IMR-90 (cell line): ENCODE measurements at regions not wholly inside any gene's neighbourhood (a gene's known extent, or its start where the extent isn't known, plus 50 kb on each side); places are given as distances from the start of the nearest gene placed in this dataset.

Experiments
- ATAC-seq: fragments of 200-7000 bp; cut with Tn5 transposase; 2 replicates; pipeline ENCODE4 v1.9.1; 2020; ENCODE audit warnings: low read depth, mild to moderate bottlenecking, moderate library complexity
- BruUV-seq: library from RNA; stranded (reverse); fragments of 400-500 nt; replicated peaks from 2 replicates; lab custom pipeline; 2021; lab: Mats Ljungman, UMichigan
- CTCF ChIA-PET: fragments of 300-600 bp; formaldehyde crosslinking; extraction: SDS; loops from one replicate; lab custom pipeline; 2021; ENCODE audit warnings: antibody characterized with exemption; lab: Yijun Ruan, JAX
- POLR2A ChIA-PET: fragments of 300-600 bp; sonication (Branson Sonifier 250); formaldehyde crosslinking; loops from one replicate; lab custom pipeline; 2022; ENCODE audit warnings: antibody characterized with exemption; ENCODE audit not compliant: unreplicated experiment; lab: Charles Lee
- DNase-seq: peaks from one replicate; pipeline ENCODE4 v3.0.0; 2013
- H2AFZ ChIP-seq: replicated peaks from 2 replicates; pipeline ENCODE3; 2013; ENCODE audit warnings: low read length, mild to moderate bottlenecking; ENCODE audit not compliant: poor library complexity
- H2AK5ac ChIP-seq: 2 replicates; pipeline ENCODE4 v1.6.1; 2013; ENCODE audit warnings: low read depth, low read length, inconsistent platforms
- H2AK9ac ChIP-seq: replicated peaks from 2 replicates; pipeline ENCODE3; 2013; ENCODE audit warnings: mild to moderate bottlenecking, low read depth, low read length, moderate library complexity; ENCODE audit not compliant: poor library complexity
- H2BK120ac ChIP-seq: 2 replicates; pipeline ENCODE4 v1.6.1; 2013; ENCODE audit warnings: low read depth, low read length, inconsistent platforms
- H2BK15ac ChIP-seq: 3 replicates; pipeline ENCODE4 v1.6.1; 2013; ENCODE audit warnings: low read depth, low read length, inconsistent platforms
- H2BK20ac ChIP-seq: 2 replicates; pipeline ENCODE4 v1.6.1; 2013; ENCODE audit warnings: low read depth, mild to moderate bottlenecking, inconsistent platforms, low read length, moderate library complexity
- H2BK5ac ChIP-seq: 2 replicates; pipeline ENCODE4 v1.6.1; 2013; ENCODE audit warnings: mild to moderate bottlenecking, low read depth, low read length, inconsistent platforms; ENCODE audit not compliant: poor library complexity, severe bottlenecking
- H3K14ac ChIP-seq: replicated peaks from 2 replicates; pipeline ENCODE4 v1.6.1; 2013; ENCODE audit warnings: low read depth, low read length, inconsistent platforms
- H3K18ac ChIP-seq: 2 replicates; pipeline ENCODE4 v1.6.1; 2013; ENCODE audit warnings: low read depth, low read length, control low read depth
- H3K23ac ChIP-seq: 2 replicates; pipeline ENCODE4 v1.6.1; 2013; ENCODE audit warnings: low read depth, low read length, inconsistent platforms
- H3K27ac ChIP-seq: 2 replicates; pipeline ENCODE4 v1.5.1; 2013; ENCODE audit warnings: mild to moderate bottlenecking, control low read depth, low read length; ENCODE audit not compliant: insufficient read depth
- H3K27me3 ChIP-seq: 2 replicates; pipeline ENCODE4 v1.6.1; 2013; ENCODE audit warnings: low read length; ENCODE audit not compliant: control insufficient read depth, insufficient read depth
- H3K36me3 ChIP-seq: 2 replicates; pipeline ENCODE4 v1.6.1; 2013; ENCODE audit warnings: low read length, mixed read lengths; ENCODE audit not compliant: control insufficient read depth, insufficient read depth
- H3K4ac ChIP-seq: 2 replicates; pipeline ENCODE4 v1.6.1; 2013; ENCODE audit warnings: low read depth, low read length, inconsistent platforms
- H3K4me1 ChIP-seq: 2 replicates; pipeline ENCODE4 v1.6.1; 2013; ENCODE audit warnings: low read length, mixed read lengths; ENCODE audit not compliant: control insufficient read depth, insufficient read depth
- H3K4me2 ChIP-seq: 2 replicates; pipeline ENCODE4 v1.6.1; 2013; ENCODE audit warnings: low read depth, mild to moderate bottlenecking, control low read depth, low read length, moderate library complexity
- H3K4me3 ChIP-seq: 2 replicates; pipeline ENCODE4 v1.5.1; 2013; ENCODE audit warnings: low read depth, mild to moderate bottlenecking, control low read depth, low read length, moderate library complexity; ENCODE audit not compliant: insufficient read depth
- H3K56ac ChIP-seq: 2 replicates; pipeline ENCODE4 v1.6.1; 2013; ENCODE audit warnings: low read length, inconsistent platforms; ENCODE audit not compliant: insufficient read depth; ENCODE audit errors: extremely low read depth
- H3K79me1 ChIP-seq, 2 experiments: 2 replicates each; pipeline ENCODE4 v1.6.1; 2013; ENCODE audit warnings: low read length in 2 of 2, inconsistent platforms in 1 of 2, low read depth in 1 of 2
- H3K9ac ChIP-seq: 2 replicates; pipeline ENCODE4 v1.6.1; 2013; ENCODE audit warnings: low read depth, low read length, control low read depth
- H3K9me1 ChIP-seq: 2 replicates; pipeline ENCODE4 v1.6.1; 2013; ENCODE audit warnings: low read length, inconsistent platforms; ENCODE audit not compliant: insufficient read depth
- H3K9me3 ChIP-seq: 2 replicates; pipeline ENCODE4 v1.6.1; 2013; ENCODE audit warnings: low read length; ENCODE audit not compliant: control insufficient read depth, insufficient read depth
- H4K20me1 ChIP-seq: 2 replicates; pipeline ENCODE4 v1.6.1; 2013; ENCODE audit warnings: low read length, inconsistent platforms; ENCODE audit not compliant: insufficient read depth
- H4K5ac ChIP-seq: 2 replicates; pipeline ENCODE4 v1.6.1; 2013; ENCODE audit warnings: mild to moderate bottlenecking, low read depth, low read length, control low read depth
- H4K8ac ChIP-seq, 2 experiments: 2 replicates each; pipeline ENCODE4 v1.6.1; 2013; ENCODE audit warnings: low read depth in 2 of 2, low read length in 2 of 2, control low read depth in 1 of 2, inconsistent platforms in 1 of 2
- H4K91ac ChIP-seq: 2 replicates; pipeline ENCODE4 v1.6.1; 2013; ENCODE audit warnings: low read depth, low read length, inconsistent platforms; ENCODE audit not compliant: insufficient read depth
- BHLHE40 ChIP-seq: fragments of 150-350 bp; IDR thresholded peaks from 2 replicates; pipeline ENCODE4 v1.6.1; 2016; ENCODE audit warnings: mild to moderate bottlenecking, low read depth, low read length
- CEBPB ChIP-seq: IDR thresholded peaks from 2 replicates; pipeline ENCODE4 v1.6.1; 2012; ENCODE audit warnings: low read depth, low read length, improper control_type of control experiment
- CHD1 ChIP-seq: IDR thresholded peaks from 2 replicates; pipeline ENCODE4 v1.6.1; 2012; ENCODE audit warnings: low read depth, low read length, improper control_type of control experiment
- CTCF ChIP-seq: conservative IDR thresholded peaks from 2 replicates; pipeline ENCODE4 v1.5.1; 2012; ENCODE audit warnings: mild to moderate bottlenecking, low read depth, low read length, improper control_type of control experiment
- ELK1 ChIP-seq: fragments of 150-350 bp; IDR thresholded peaks from 2 replicates; pipeline ENCODE4 v1.6.1; 2016; ENCODE audit warnings: low read depth, mild to moderate bottlenecking, low read length, moderate library complexity, borderline replicate concordance
- FOS ChIP-seq: fragments of 150-350 bp; IDR thresholded peaks from 2 replicates; pipeline ENCODE4 v1.6.1; 2016; ENCODE audit warnings: low read depth, low read length
- MAFK ChIP-seq: IDR thresholded peaks from 2 replicates; pipeline ENCODE4 v1.6.1; 2012; ENCODE audit warnings: low read depth, low read length, improper control_type of control experiment
- MAZ ChIP-seq: IDR thresholded peaks from 2 replicates; pipeline ENCODE4 v1.6.1; 2012; ENCODE audit warnings: low read depth, mild to moderate bottlenecking, low read length, improper control_type of control experiment, moderate library complexity, borderline replicate concordance
- MXI1 ChIP-seq: IDR thresholded peaks from 2 replicates; pipeline ENCODE4 v1.6.1; 2012; ENCODE audit warnings: low read depth, mild to moderate bottlenecking, low read length, moderate library complexity, borderline replicate concordance
- NFE2L2 ChIP-seq: fragments of 150-350 bp; IDR thresholded peaks from 2 replicates; pipeline ENCODE4 v1.6.1; 2016; ENCODE audit warnings: low read depth, mild to moderate bottlenecking, low read length
- POLR2A ChIP-seq: IDR thresholded peaks from 2 replicates; pipeline ENCODE4 v1.6.1; 2012; ENCODE audit warnings: mild to moderate bottlenecking, low read depth, low read length
- RAD21 ChIP-seq: IDR thresholded peaks from 2 replicates; pipeline ENCODE4 v1.6.1; 2012; ENCODE audit warnings: low read length, improper control_type of control experiment
- RCOR1 ChIP-seq: IDR thresholded peaks from 2 replicates; pipeline ENCODE4 v1.6.1; 2012; ENCODE audit warnings: mild to moderate bottlenecking, low read length, improper control_type of control experiment; ENCODE audit not compliant: insufficient replicate concordance
- RFX5 ChIP-seq: IDR thresholded peaks from 2 replicates; pipeline ENCODE4 v1.8.0; 2012; ENCODE audit warnings: low read depth, mild to moderate bottlenecking, low read length, moderate library complexity
- SMC3 ChIP-seq: fragments of 150-350 bp; IDR thresholded peaks from 2 replicates; pipeline ENCODE4 v1.6.1; 2016; ENCODE audit warnings: low read depth, mild to moderate bottlenecking, antibody characterized with exemption, low read length, moderate library complexity
- USF2 ChIP-seq: fragments of 150-350 bp; IDR thresholded peaks from 2 replicates; pipeline ENCODE4 v1.6.1; 2017; ENCODE audit warnings: mild to moderate bottlenecking, antibody characterized with exemption, low read length, low read depth
- WGBS, 2 experiments: methylation state at CpG; one replicate each; pipeline versions ENCODE4 v1.1.5 to v1.1.7; 2013; ENCODE audit warnings: missing lambda C conversion rate in 2 of 2; ENCODE audit not compliant: insufficient read length in 1 of 2; ENCODE audit errors: extremely low coverage in 2 of 2; 5-methylcytosine and 5-hydroxymethylcytosine counted together
- dilution Hi-C: fragments of 300-500 bp; cut with HindIII; formaldehyde crosslinking; loops from one replicate; pipeline ENCODE4 v1.14.3; 2018; ENCODE audit warnings: low sequenced_read_pairs; ENCODE audit not compliant: unreplicated experiment
- in situ Hi-C: fragments of 300-500 bp; cut with MboI; formaldehyde crosslinking; loops from 3 replicates; pipeline ENCODE4 v1.14.3; 2019; ENCODE audit warnings: low sequenced_read_pairs, inconsistent platforms, mixed read lengths
- intact Hi-C: fragments of 100-400 bp; cut with micrococcal nuclease; formaldehyde crosslinking; loops from 2 replicates; pipeline ENCODE4 v1.10.0; 2022

GRCh38 chr5:100322483-100322882 lies 212.7 kb upstream of the FAM174A start:
- H3K4me1 ChIP-seq: no peaks in the 10 kb centered on the region
- H3K36me3 ChIP-seq: no peaks in the 10 kb centered on the region
- ATAC-seq (no peak), DNase-seq (no peak)
- CTCF ChIA-PET: no interaction called here
- H3K4ac ChIP-seq: no peak overlapping the region
- no peak overlapping the region for H3K27ac ChIP-seq
- no peak overlapping the region for H2BK5ac ChIP-seq
- no peak overlapping the region for H3K4me3 ChIP-seq
- H2BK15ac ChIP-seq: no peak overlapping the region
- H4K8ac ChIP-seq: no peak overlapping the region
- no peak overlapping the region for H2BK120ac ChIP-seq
- no peaks in the 10 kb centered on the region for H3K79me1 ChIP-seq
- dilution Hi-C loops (no loop called here), intact Hi-C loops (no loop called here), in situ Hi-C loops (no loop called here)
- H3K9me3 ChIP-seq: peaks cover 2% of the 10 kb centered on the region; the same call in 1 of the 2 replicates
- no peak overlapping the region for H2BK20ac ChIP-seq
- H2AK5ac ChIP-seq: no peak overlapping the region
- no peak overlapping the region for H2AK9ac ChIP-seq
- no peaks in the 10 kb centered on the region for H4K20me1 ChIP-seq
- no CpG with 5 or more reads among the region's 3 CpGs for WGBS, 2 experiments
- no peak overlapping the region for H4K91ac ChIP-seq
- no peaks in the 10 kb centered on the region for H3K27me3 ChIP-seq
- H2AFZ ChIP-seq: no peak overlapping the region
- H3K23ac ChIP-seq: no peak overlapping the region
- no peak for TF ChIP-seq NFE2L2
- no peak for TF ChIP-seq BHLHE40
- TF ChIP-seq SMC3: no peak
- no peak for TF ChIP-seq CHD1
- no peak for TF ChIP-seq RFX5
- TF ChIP-seq RCOR1: no peak
- no peak for TF ChIP-seq POLR2A
- no peak for TF ChIP-seq MXI1
- no peak for TF ChIP-seq CTCF
- no peak for TF ChIP-seq MAFK
- TF ChIP-seq USF2: no peak
- no peak for TF ChIP-seq ELK1
- TF ChIP-seq FOS: no peak
- TF ChIP-seq MAZ: no peak
- no peak for TF ChIP-seq CEBPB
- no peak for TF ChIP-seq RAD21
- H3K18ac ChIP-seq: no peak overlapping the region
- no peaks in the 10 kb centered on the region for H3K9me1 ChIP-seq
- no peak overlapping the region for H3K9ac ChIP-seq
- H3K14ac ChIP-seq: no peak overlapping the region
- BruUV-seq: no TSS peak
- H3K4me2 ChIP-seq: no peak overlapping the region
- H3K56ac ChIP-seq: no peak overlapping the region
- POLR2A ChIA-PET: no interaction called here
- no peak overlapping the region for H4K5ac ChIP-seq
